ENCODE measurements at regions not wholly inside any gene's neighbourhood (a gene's known extent, or its start where the extent isn't known, plus 50 kb on each side); places are given as distances from the start of the nearest gene placed in this dataset.

DNA sequence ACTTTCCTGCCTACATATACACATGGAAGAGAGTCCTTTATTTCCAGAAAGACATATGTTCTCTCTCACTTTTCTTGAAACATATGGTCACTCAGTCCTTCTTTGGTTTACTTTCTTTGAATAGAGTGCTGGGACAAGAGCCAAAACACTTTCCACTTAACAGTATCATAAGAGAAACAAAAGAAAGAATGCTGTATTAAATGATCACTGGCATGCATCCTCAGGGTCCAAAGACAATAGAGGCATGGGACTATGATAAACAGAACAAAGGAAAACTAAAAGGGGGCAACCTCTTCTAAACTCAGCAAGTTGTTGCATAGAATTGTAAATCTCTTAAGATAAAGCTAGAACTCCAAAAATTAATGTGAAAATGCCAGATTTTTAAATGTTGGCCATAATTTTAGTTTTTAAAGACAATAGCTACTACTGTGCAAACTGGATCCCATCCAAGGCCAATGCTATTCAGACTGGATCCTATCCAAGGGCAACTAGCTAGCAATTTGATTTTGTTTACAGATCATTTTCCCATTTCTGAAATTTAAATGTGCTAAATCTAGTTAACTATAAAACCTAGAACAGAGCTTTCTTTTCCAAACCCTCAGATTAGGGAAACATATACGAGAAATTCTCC lies 687.5 kb downstream of the SORCS3 start:
- H3K9me3 ChIP-seq: no peaks in the 10 kb centered on the region
- 60% methylated on average over 1 of the region's 1 CpG for WGBS
- no peak for DNase-seq (ENCODE audit: low spot score in 2 of 2)

More for the DNA sequence above, 687.5 kb downstream of the SORCS3 start:
- Histone ChIP-seq H3K4me1 (no peaks in the 10 kb centered on the region), H3K27me3 (no peaks in the 10 kb centered on the region), H3K27ac (no peak overlapping the region), H3K36me3 (no peaks in the 10 kb centered on the region), H3K4me3 (no peak overlapping the region)
- TF ChIP-seq EP300 (IDR thresholded peaks at IDR 0.05) (no peak), POLR2AphosphoS5 (IDR thresholded peaks at IDR 0.05) (no peak), POLR2A (IDR thresholded peaks at IDR 0.05) (no peak)
- TF ChIP-seq, protein P1, sequence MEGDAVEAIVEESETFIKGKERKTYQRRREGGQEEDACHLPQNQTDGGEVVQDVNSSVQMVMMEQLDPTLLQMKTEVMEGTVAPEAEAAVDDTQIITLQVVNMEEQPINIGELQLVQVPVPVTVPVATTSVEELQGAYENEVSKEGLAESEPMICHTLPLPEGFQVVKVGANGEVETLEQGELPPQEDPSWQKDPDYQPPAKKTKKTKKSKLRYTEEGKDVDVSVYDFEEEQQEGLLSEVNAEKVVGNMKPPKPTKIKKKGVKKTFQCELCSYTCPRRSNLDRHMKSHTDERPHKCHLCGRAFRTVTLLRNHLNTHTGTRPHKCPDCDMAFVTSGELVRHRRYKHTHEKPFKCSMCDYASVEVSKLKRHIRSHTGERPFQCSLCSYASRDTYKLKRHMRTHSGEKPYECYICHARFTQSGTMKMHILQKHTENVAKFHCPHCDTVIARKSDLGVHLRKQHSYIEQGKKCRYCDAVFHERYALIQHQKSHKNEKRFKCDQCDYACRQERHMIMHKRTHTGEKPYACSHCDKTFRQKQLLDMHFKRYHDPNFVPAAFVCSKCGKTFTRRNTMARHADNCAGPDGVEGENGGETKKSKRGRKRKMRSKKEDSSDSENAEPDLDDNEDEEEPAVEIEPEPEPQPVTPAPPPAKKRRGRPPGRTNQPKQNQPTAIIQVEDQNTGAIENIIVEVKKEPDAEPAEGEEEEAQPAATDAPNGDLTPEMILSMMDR (IDR thresholded peaks at IDR 0.05): no peak

Measured in suprapubic skin (tissue), 4 donors.